Loucy (cell line): ENCODE measurements at regions not wholly inside any gene's neighbourhood (a gene's known extent, or its start where the extent isn't known, plus 50 kb on each side); places are given as distances from the start of the nearest gene placed in this dataset.

ENCODE experiments used
- H2AFZ ChIP-seq: fragments of 200-600 bp; sonication (generic); 2 replicates; pipeline ENCODE4 v1.6.0; 2016; ENCODE audit warnings: antibody characterized with exemption, mild to moderate bottlenecking, low read length, moderate library complexity
- H3F3A ChIP-seq: fragments of 200-600 bp; 2 replicates; pipeline ENCODE4 v1.6.0; 2016; ENCODE audit warnings: antibody characterized with exemption, low read depth, mild to moderate bottlenecking
- H3K27me3 ChIP-seq: fragments of 200-600 bp; sonication (generic); 2 replicates; pipeline ENCODE4 v1.6.1; 2014; ENCODE audit warnings: low read length, mild to moderate bottlenecking; ENCODE audit not compliant: insufficient read depth, poor library complexity, severe bottlenecking
- H3K36me3 ChIP-seq: fragments of 200-600 bp; sonication (generic); 2 replicates; pipeline ENCODE4 v1.6.1; 2016; ENCODE audit warnings: low read length; ENCODE audit not compliant: insufficient read depth
- H3K4me1 ChIP-seq: fragments of 200-600 bp; sonication (generic); 2 replicates; pipeline ENCODE4 v1.5.1; 2014; ENCODE audit warnings: low read length, mild to moderate bottlenecking; ENCODE audit not compliant: insufficient read depth, poor library complexity, severe bottlenecking
- H3K4me2 ChIP-seq: fragments of 200-600 bp; sonication (generic); 2 replicates; pipeline ENCODE4 v1.6.0; 2014; ENCODE audit warnings: antibody characterized with exemption, low read length, low read depth, mild to moderate bottlenecking; ENCODE audit not compliant: poor library complexity, severe bottlenecking
- H3K4me3 ChIP-seq: fragments of 200-600 bp; sonication (generic); 2 replicates; pipeline ENCODE4 v1.5.1; 2014; ENCODE audit warnings: low read length, mild to moderate bottlenecking, mixed read lengths; ENCODE audit not compliant: poor library complexity, severe bottlenecking
- H3K79me2 ChIP-seq: fragments of 200-600 bp; sonication (generic); 2 replicates; pipeline ENCODE4 v1.6.1; 2014; ENCODE audit warnings: low read length; ENCODE audit not compliant: insufficient read depth
- H3K9ac ChIP-seq: fragments of 200-600 bp; sonication (generic); 2 replicates; pipeline ENCODE4 v1.6.0; 2014; ENCODE audit warnings: mild to moderate bottlenecking, low read depth, low read length, moderate library complexity; ENCODE audit not compliant: poor library complexity, severe bottlenecking
- H3K9me2 ChIP-seq: fragments of 200-600 bp; sonication (generic); replicated peaks from 2 replicates; pipeline ENCODE4 v1.6.1; 2016; ENCODE audit warnings: low read depth, low read length, mixed read lengths
- H3K9me3 ChIP-seq: fragments of 200-600 bp; sonication (generic); 2 replicates; pipeline ENCODE4 v1.6.1; 2014; ENCODE audit warnings: mild to moderate bottlenecking, antibody characterized with exemption, low read length, low read depth; ENCODE audit not compliant: insufficient read depth
- H4K20me1 ChIP-seq: fragments of 200-600 bp; sonication (generic); 2 replicates; pipeline ENCODE4 v1.6.0; 2014; ENCODE audit warnings: antibody characterized with exemption, low read length, mild to moderate bottlenecking; ENCODE audit not compliant: insufficient read depth, poor library complexity, severe bottlenecking
- CTCF ChIP-seq: fragments of 200-600 bp; sonication (generic); conservative IDR thresholded peaks from 2 replicates; pipeline ENCODE4 v1.5.1; 2014; ENCODE audit warnings: mild to moderate bottlenecking, antibody characterized with exemption, low read length
- EZH2phosphoT487 ChIP-seq: fragments of 200-600 bp; IDR thresholded peaks from 2 replicates; pipeline ENCODE4 v1.6.1; 2018; ENCODE audit warnings: antibody characterized with exemption, mild to moderate bottlenecking, moderate library complexity, borderline replicate concordance

GRCh38 chr13:82214341-82214740 lies 1667.9 kb downstream of the SLITRK1 start:
- Histone ChIP-seq H3K9ac (no peak overlapping the region), H3K4me3 (no peak overlapping the region), H3K4me1 (no peaks in the 10 kb centered on the region), H2AFZ (no peak overlapping the region), H3K36me3 (no peaks in the 10 kb centered on the region), H3K9me3 (no peaks in the 10 kb centered on the region), H3F3A (no peaks in the 10 kb centered on the region), H4K20me1 (no peaks in the 10 kb centered on the region), H3K4me2 (no peak overlapping the region), H3K9me2 (no peaks in the 10 kb centered on the region), H3K79me2 (no peaks in the 10 kb centered on the region), H3K27me3 (no peaks in the 10 kb centered on the region)
- TF ChIP-seq CTCF (no peak), EZH2phosphoT487 (no peak)

- Histone ChIP-seq H3K79me2 (no peaks in the 10 kb centered on the region), H3K4me2 (no peak overlapping the region), H3K36me3 (no peaks in the 10 kb centered on the region), H2AFZ (no peak overlapping the region), H4K20me1 (no peaks in the 10 kb centered on the region), H3F3A (no peaks in the 10 kb centered on the region), H3K27me3 (no peaks in the 10 kb centered on the region), H3K4me1 (no peaks in the 10 kb centered on the region), H3K9me2 (no peaks in the 10 kb centered on the region), H3K9me3 (no peaks in the 10 kb centered on the region; the same call in 1 of the 2 replicates), H3K4me3 (no peak overlapping the region), H3K9ac (no peak overlapping the region)
- TF ChIP-seq EZH2phosphoT487: no peak
- TF ChIP-seq CTCF: no peak
Observed at GRCh38 chr13:82206241-82206640, 1676.0 kb downstream of the SLITRK1 start.

- H3K4me1 ChIP-seq: no peaks in the 10 kb centered on the region
- no peak overlapping the region for H3K9ac ChIP-seq
- no peaks in the 10 kb centered on the region for H3F3A ChIP-seq
- TF ChIP-seq CTCF (no peak), EZH2phosphoT487 (no peak)
- no peaks in the 10 kb centered on the region for H3K79me2 ChIP-seq
- H2AFZ ChIP-seq: no peak overlapping the region
- no peaks in the 10 kb centered on the region for H4K20me1 ChIP-seq
- no peaks in the 10 kb centered on the region for H3K36me3 ChIP-seq
- no peaks in the 10 kb centered on the region for H3K27me3 ChIP-seq
- no peak overlapping the region for H3K4me3 ChIP-seq
- no peak overlapping the region for H3K4me2 ChIP-seq
- H3K9me3 ChIP-seq: no peaks in the 10 kb centered on the region; the same call in 1 of the 2 replicates
- no peaks in the 10 kb centered on the region for H3K9me2 ChIP-seq
Observed at GRCh38 chr13:82202398-82202797, 1679.9 kb downstream of the SLITRK1 start.
